Endodermal cell (in vitro differentiated cells): ENCODE measurements at regions not wholly inside any gene's neighbourhood (a gene's known extent, or its start where the extent isn't known, plus 50 kb on each side); places are given as distances from the start of the nearest gene placed in this dataset.
A peak's percentile ranks its signal among the peaks of the same experiment; 100 is the strongest.

Experiments used
- DNase-seq: peaks from one replicate; pipeline ENCODE4 v3.0.0-alpha.2; 2017
- H3K27ac ChIP-seq: 2 replicates; pipeline ENCODE4 v1.5.1; 2013; ENCODE audit warnings: mild to moderate bottlenecking, low read depth, low read length, moderate library complexity
- H3K27me3 ChIP-seq: 2 replicates; pipeline ENCODE4 v1.6.1; 2013; ENCODE audit warnings: mild to moderate bottlenecking, low read length, moderate library complexity; ENCODE audit not compliant: insufficient read depth, control insufficient read depth, poor library complexity, severe bottlenecking
- H3K36me3 ChIP-seq: 2 replicates; pipeline ENCODE4 v1.7.0; 2013; ENCODE audit warnings: mild to moderate bottlenecking, low read length, moderate library complexity; ENCODE audit not compliant: control insufficient read depth, insufficient read depth
- H3K4me1 ChIP-seq: one replicate; pipeline ENCODE4 v1.7.0; 2013; ENCODE audit warnings: low read length; ENCODE audit not compliant: control insufficient read depth, insufficient read depth
- H3K4me3 ChIP-seq: 2 replicates; pipeline ENCODE4 v1.5.1; 2013; ENCODE audit warnings: mild to moderate bottlenecking, low read length, moderate library complexity
- H3K9ac ChIP-seq: 2 replicates; pipeline ENCODE4 v1.6.1; 2013; ENCODE audit warnings: mild to moderate bottlenecking, low read length, moderate library complexity; ENCODE audit not compliant: poor library complexity, severe bottlenecking; ENCODE audit errors: extremely low read depth
- H3K9me3 ChIP-seq: 2 replicates; pipeline ENCODE4 v1.6.1; 2013; ENCODE audit warnings: mild to moderate bottlenecking, low read length, moderate library complexity; ENCODE audit not compliant: control insufficient read depth
- H3K27ac Mint-ChIP-seq: 2 replicates; pipeline ENCODE4 v1.8.0; 2020; ENCODE audit warnings: mixed read lengths
- H3K27me3 Mint-ChIP-seq: 2 replicates; pipeline ENCODE4 v1.8.0; 2021; ENCODE audit warnings: mild to moderate bottlenecking, mixed read lengths; ENCODE audit not compliant: insufficient read depth
- H3K36me3 Mint-ChIP-seq: 2 replicates; pipeline ENCODE4 v1.8.0; 2020; ENCODE audit warnings: low read depth, mixed read lengths
- H3K4me1 Mint-ChIP-seq: 2 replicates; pipeline ENCODE4 v1.8.0; 2020; ENCODE audit warnings: mixed read lengths
- H3K4me3 Mint-ChIP-seq: 2 replicates; pipeline ENCODE4 v1.8.0; 2020; ENCODE audit warnings: mild to moderate bottlenecking, moderate library complexity, mixed read lengths
- H3K9me3 Mint-ChIP-seq: 2 replicates; pipeline ENCODE4 v1.8.0; 2020; ENCODE audit warnings: mild to moderate bottlenecking, mixed read lengths
- CTCF ChIP-seq: fragments of 200-600 bp; sonication (generic); conservative IDR thresholded peaks from 2 replicates; pipeline ENCODE4 v1.5.0; 2021; ENCODE audit warnings: antibody characterized with exemption, mild to moderate bottlenecking
- WGBS, 2 experiments: methylation state at CpG; one replicate each; pipeline versions ENCODE4 v1.1.5 to v1.1.7; 2013; ENCODE audit warnings: missing lambda C conversion rate in 2 of 2, mixed read lengths in 1 of 2; ENCODE audit not compliant: insufficient coverage in 1 of 2, insufficient read length in 1 of 2; 5-methylcytosine and 5-hydroxymethylcytosine counted together

GRCh38 chr20:53873230-53873604 is 197.2 kb downstream of the BCAS1 start:
- H3K4me1 Mint-ChIP-seq = peaks cover 42% of the 10 kb centered on the region
- 89% methylated on average over 2 of the region's 2 CpGs; no CpG with 5 or more reads in 1 of the 2 experiments for WGBS, 2 experiments

GRCh38 chr20:53872561-53873229 is 197.7 kb downstream of the BCAS1 start:
- WGBS, 2 experiments = 80% methylated on average over 5 to 10 of the region's 10 CpGs
- H3K27me3 ChIP-seq = no peaks in the 10 kb centered on the region
- no peaks in the 10 kb centered on the region for H3K27me3 Mint-ChIP-seq
- H3K4me3 Mint-ChIP-seq = no peak overlapping the region
- no peak for DNase-seq
- no peak overlapping the region for H3K9ac ChIP-seq
- no peak overlapping the region for H3K27ac ChIP-seq
- H3K36me3 Mint-ChIP-seq = no peaks in the 10 kb centered on the region
- H3K4me1 ChIP-seq = peaks cover 13% of the 10 kb centered on the region
- H3K4me3 ChIP-seq = no peak overlapping the region
- H3K4me1 Mint-ChIP-seq = peaks cover 46% of the 10 kb centered on the region
- peak overlapping the region; percentile 90 for H3K27ac Mint-ChIP-seq
- H3K9me3 ChIP-seq = no peaks in the 10 kb centered on the region
- no peak for TF ChIP-seq CTCF
- H3K36me3 ChIP-seq = no peaks in the 10 kb centered on the region
- H3K9me3 Mint-ChIP-seq = no peaks in the 10 kb centered on the region

More at GRCh38 chr20:53873230-53873604, 197.2 kb downstream of the BCAS1 start:
- Histone ChIP-seq H3K9ac (no peak overlapping the region), H3K4me1 (peaks cover 13% of the 10 kb centered on the region), H3K36me3 (no peaks in the 10 kb centered on the region), H3K9me3 (no peaks in the 10 kb centered on the region), H3K4me3 (no peak overlapping the region), H3K27me3 (no peaks in the 10 kb centered on the region), H3K27ac (no peak overlapping the region)
- DNase-seq = peak; percentile 58
- no peak for TF ChIP-seq CTCF
- no peaks in the 10 kb centered on the region for H3K9me3 Mint-ChIP-seq
- H3K36me3 Mint-ChIP-seq = no peaks in the 10 kb centered on the region
- no peaks in the 10 kb centered on the region for H3K27me3 Mint-ChIP-seq
- H3K4me3 Mint-ChIP-seq = no peak overlapping the region
- H3K27ac Mint-ChIP-seq = peak overlapping the region; percentile 90

GRCh38 chr20:53872081-53872541 is 198.3 kb downstream of the BCAS1 start:
- Mint-ChIP-seq H3K4me1 (peaks cover 49% of the 10 kb centered on the region), H3K27me3 (no peaks in the 10 kb centered on the region), H3K4me3 (no peak overlapping the region), H3K36me3 (no peaks in the 10 kb centered on the region), H3K9me3 (no peaks in the 10 kb centered on the region), H3K27ac (peak overlapping the region; percentile 58)
- no peak for TF ChIP-seq CTCF
- Histone ChIP-seq H3K36me3 (no peaks in the 10 kb centered on the region), H3K9me3 (no peaks in the 10 kb centered on the region), H3K27me3 (no peaks in the 10 kb centered on the region), H3K4me1 (peaks cover 19% of the 10 kb centered on the region), H3K27ac (no peak overlapping the region), H3K9ac (no peak overlapping the region), H3K4me3 (no peak overlapping the region)
- WGBS, 2 experiments = 16 to 51% methylated on average over 2 of the region's 2 CpGs
- DNase-seq = no peak
